ENCODE measurements at regions not wholly inside any gene's neighbourhood (a gene's known extent, or its start where the extent isn't known, plus 50 kb on each side); places are given as distances from the start of the nearest gene placed in this dataset.

- no peaks in the 10 kb centered on the region for H3K36me3 ChIP-seq (ENCODE audit: insufficient read depth, low read length)
- H3K27me3 ChIP-seq (ENCODE audit: insufficient read depth, low read length), result peaks cover 2% of the 10 kb centered on the region
- no peaks in the 10 kb centered on the region for H3K9me3 ChIP-seq (ENCODE audit: low read length)
- no peak overlapping the region for H3K4me3 ChIP-seq (ENCODE audit: low read length)
- no peaks in the 10 kb centered on the region for H3K4me1 ChIP-seq (ENCODE audit: insufficient read depth, low read length)
- H2AFZ ChIP-seq (ENCODE audit: low read depth, low read length), result no peak overlapping the region
These were observed 58.1 kb upstream of the ERG start for GRCh38 chr21:38556390-38556789.

DNA sequence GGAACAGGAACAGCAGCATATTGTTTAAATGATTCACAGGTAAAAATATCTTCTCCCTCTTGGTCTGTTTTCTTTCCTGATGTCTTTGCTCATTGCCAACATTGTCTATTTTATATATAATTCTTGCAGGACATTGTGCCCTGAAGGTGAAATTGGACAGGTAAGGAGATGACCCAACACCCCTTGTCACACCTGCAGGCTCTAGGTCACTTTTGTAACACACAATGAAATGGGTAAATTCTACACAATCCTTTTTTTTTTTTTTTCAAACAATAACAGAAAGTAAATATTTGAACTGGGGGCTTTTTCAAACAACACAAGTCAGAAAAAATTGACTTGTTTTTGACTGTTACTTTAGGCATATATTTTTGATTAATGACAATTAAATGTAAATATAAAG is 62.9 kb upstream of the ERG start:
- H3K4me1 ChIP-seq (ENCODE audit: insufficient read depth, low read length), result no peaks in the 10 kb centered on the region
- peaks cover 2% of the 10 kb centered on the region for H3K27me3 ChIP-seq (ENCODE audit: insufficient read depth, low read length)

DNA sequence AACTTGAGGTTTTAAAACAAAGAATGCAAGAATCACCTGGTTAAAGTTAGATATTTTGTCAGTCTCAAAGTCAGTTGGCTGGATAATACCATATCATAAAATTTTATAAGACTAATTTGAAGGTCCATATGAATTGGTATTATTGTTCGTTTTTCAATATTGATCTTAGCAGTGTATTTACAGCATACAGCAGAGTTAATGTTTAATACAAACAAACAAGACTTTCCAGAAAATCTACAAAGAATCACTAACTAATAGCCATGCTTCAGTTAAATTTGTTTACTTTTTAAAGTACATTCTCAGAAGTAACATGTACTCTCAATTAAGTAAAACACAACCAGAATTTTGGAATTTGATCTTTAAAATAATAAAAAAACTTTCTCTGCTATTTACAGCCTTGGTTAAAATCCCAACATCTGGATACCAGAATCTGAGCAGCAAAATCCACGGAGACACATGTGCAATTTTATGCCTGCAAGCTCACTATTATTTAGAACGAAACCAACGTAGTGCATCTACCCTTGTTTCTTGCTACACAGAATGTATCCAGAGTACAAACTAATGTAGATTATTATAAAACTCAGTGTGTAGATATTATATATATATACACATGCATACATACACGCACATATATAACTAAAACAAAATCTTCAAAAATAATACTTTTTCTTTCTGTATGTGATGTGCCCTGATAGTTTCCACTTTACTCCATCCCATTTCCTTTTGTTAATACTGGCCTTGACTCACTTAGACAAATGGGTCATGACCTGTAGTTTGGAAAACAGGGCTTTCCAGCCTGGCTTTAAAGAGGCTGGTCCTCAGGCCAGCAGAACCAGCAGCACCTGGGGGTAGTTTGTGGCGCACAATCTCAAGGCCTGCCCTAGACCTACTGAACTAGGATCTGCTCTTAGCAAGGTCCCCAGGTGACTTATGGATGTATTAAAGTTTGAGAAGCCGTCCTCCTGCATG is 63.6 kb upstream of the ERG start:
- H3K9me3 ChIP-seq (ENCODE audit: low read length), result no peaks in the 10 kb centered on the region
- H3K36me3 ChIP-seq (ENCODE audit: insufficient read depth, low read length), result no peaks in the 10 kb centered on the region
- no peak overlapping the region for H3K4me3 ChIP-seq (ENCODE audit: low read length)
- peaks cover 2% of the 10 kb centered on the region for H3K27me3 ChIP-seq (ENCODE audit: insufficient read depth, low read length)
- H2AFZ ChIP-seq (ENCODE audit: low read depth, low read length), result no peak overlapping the region
- H3K4me1 ChIP-seq (ENCODE audit: insufficient read depth, low read length), result no peaks in the 10 kb centered on the region

More for the DNA sequence above, 62.9 kb upstream of the ERG start:
- Histone ChIP-seq H3K4me3 (ENCODE audit: low read length) (no peak overlapping the region), H3K9me3 (ENCODE audit: low read length) (no peaks in the 10 kb centered on the region), H3K36me3 (ENCODE audit: insufficient read depth, low read length) (no peaks in the 10 kb centered on the region), H2AFZ (ENCODE audit: low read depth, low read length) (no peak overlapping the region)

DNA sequence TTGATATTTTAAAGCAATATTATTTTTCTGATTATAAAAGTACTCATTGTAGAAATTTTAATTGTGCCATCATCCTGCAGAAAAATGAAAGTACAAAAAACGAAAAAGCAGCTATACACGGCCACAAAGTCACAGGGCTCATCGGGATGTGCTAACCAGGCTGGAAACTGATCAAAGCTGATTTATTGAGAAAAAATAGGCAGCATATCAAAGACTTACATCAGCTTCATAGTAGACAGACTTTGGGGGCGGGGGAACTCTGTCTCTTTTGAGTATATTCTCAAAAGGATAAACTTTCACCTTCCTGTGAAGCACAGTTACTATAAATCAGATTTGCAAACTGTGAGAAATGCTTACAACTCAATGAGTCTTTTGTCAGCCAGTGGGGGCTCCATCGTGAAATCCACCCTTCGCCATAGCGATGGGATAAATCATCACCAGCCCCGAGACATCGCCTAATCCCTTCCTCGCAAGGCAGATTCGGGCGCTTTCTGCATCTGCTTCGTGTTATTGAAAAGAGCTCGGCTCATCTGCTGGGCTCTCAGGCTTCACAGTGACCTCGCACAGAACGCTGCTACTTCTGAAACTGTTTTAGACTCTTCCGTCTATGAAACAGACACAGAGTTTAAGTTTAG is 69.2 kb upstream of the ERG start:
- Histone ChIP-seq H3K4me1 (ENCODE audit: insufficient read depth, low read length) (peaks cover 7% of the 10 kb centered on the region), H3K4me3 (ENCODE audit: low read length) (no peak overlapping the region), H3K9me3 (ENCODE audit: low read length) (no peaks in the 10 kb centered on the region), H2AFZ (ENCODE audit: low read depth, low read length) (no peak overlapping the region), H3K36me3 (ENCODE audit: insufficient read depth, low read length) (no peaks in the 10 kb centered on the region), H3K27me3 (ENCODE audit: insufficient read depth, low read length) (no peaks in the 10 kb centered on the region)

DNA sequence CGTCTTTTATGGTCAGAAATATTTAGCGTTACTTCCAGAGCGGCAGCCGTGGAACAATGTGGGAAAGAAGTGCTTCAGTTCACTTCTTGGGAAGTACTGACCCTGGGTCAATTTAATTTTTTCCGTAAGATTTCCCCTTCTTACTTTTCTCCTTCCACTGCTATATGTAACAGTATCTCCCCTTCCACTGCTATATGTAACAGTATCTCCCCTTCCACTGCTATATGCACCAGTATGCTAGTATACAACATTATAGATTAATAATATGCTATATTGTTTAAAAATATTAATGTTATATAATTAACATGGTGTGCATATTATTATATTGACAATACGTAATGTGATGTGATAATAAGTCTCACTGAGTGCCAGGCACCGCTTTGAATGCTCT is 69.7 kb upstream of the ERG start:
- Histone ChIP-seq H2AFZ (ENCODE audit: low read depth, low read length) (no peak overlapping the region), H3K4me3 (ENCODE audit: low read length) (no peak overlapping the region), H3K9me3 (ENCODE audit: low read length) (no peaks in the 10 kb centered on the region), H3K4me1 (ENCODE audit: insufficient read depth, low read length) (peaks cover 7% of the 10 kb centered on the region), H3K27me3 (ENCODE audit: insufficient read depth, low read length) (no peaks in the 10 kb centered on the region), H3K36me3 (ENCODE audit: insufficient read depth, low read length) (no peaks in the 10 kb centered on the region)

GRCh38 chr21:38569733-38570132 is 71.5 kb upstream of the ERG start:
- Histone ChIP-seq H3K9me3 (ENCODE audit: low read length) (no peaks in the 10 kb centered on the region), H3K4me1 (ENCODE audit: insufficient read depth, low read length) (peaks cover 7% of the 10 kb centered on the region), H2AFZ (ENCODE audit: low read depth, low read length) (no peak overlapping the region), H3K36me3 (ENCODE audit: insufficient read depth, low read length) (no peaks in the 10 kb centered on the region), H3K27me3 (ENCODE audit: insufficient read depth, low read length) (no peaks in the 10 kb centered on the region), H3K4me3 (ENCODE audit: low read length) (no peak overlapping the region)

DNA sequence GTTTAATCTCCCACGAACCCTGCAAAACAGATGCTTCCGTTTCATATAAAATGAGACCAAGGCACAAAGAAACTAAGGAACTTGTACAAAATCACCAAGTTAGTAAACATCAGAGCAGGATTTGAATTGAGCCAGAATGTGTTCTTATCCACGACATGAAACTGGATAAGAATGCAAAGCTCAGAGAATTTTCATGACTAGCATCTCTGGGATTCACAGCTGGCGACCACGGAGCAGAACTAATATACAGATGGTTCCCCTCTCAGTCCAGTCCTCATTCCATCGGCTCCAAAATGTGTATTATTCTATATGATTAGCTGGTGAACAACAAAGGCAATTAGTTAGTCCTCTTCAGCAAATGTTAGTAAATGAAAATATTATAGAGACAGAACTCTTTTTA is 72.3 kb upstream of the ERG start:
- H3K4me1 ChIP-seq (ENCODE audit: insufficient read depth, low read length), result peaks cover 7% of the 10 kb centered on the region
- H3K4me3 ChIP-seq (ENCODE audit: low read length), result no peak overlapping the region
- no peak overlapping the region for H2AFZ ChIP-seq (ENCODE audit: low read depth, low read length)
- no peaks in the 10 kb centered on the region for H3K9me3 ChIP-seq (ENCODE audit: low read length)
- no peaks in the 10 kb centered on the region for H3K36me3 ChIP-seq (ENCODE audit: insufficient read depth, low read length)
- peaks cover 2% of the 10 kb centered on the region for H3K27me3 ChIP-seq (ENCODE audit: insufficient read depth, low read length)

- H3K4me1 ChIP-seq (ENCODE audit: insufficient read depth, low read length), result no peaks in the 10 kb centered on the region
- no peaks in the 10 kb centered on the region for H3K36me3 ChIP-seq (ENCODE audit: insufficient read depth, low read length)
- H3K4me3 ChIP-seq (ENCODE audit: low read length), result no peak overlapping the region
- H3K9me3 ChIP-seq (ENCODE audit: low read length), result no peaks in the 10 kb centered on the region
- no peak overlapping the region for H2AFZ ChIP-seq (ENCODE audit: low read depth, low read length)
- peaks cover 2% of the 10 kb centered on the region for H3K27me3 ChIP-seq (ENCODE audit: insufficient read depth, low read length)
These were observed 76.8 kb upstream of the ERG start for GRCh38 chr21:38574895-38575575.

DNA sequence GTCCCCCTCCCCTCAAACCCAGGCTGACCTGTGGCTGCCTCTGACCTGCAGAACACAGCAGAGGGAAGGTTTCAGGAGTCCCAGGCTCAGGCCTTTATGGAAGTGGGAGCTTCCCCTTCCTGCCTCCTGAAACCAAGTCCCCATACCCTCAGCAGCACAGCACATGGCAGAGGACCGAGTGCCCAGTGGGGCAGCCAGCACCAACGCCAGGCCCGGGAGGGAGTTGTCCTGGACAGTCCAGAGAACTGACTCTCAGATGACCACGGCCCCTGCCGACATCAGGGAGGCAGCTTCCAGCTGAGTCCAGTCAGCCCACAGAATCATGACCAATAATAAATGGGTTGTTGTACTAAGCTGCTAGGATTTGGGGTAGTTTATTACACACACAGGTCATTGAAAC is 79.6 kb upstream of the ERG start:
- Histone ChIP-seq H3K4me3 (ENCODE audit: low read length) (no peak overlapping the region), H2AFZ (ENCODE audit: low read depth, low read length) (no peak overlapping the region), H3K36me3 (ENCODE audit: insufficient read depth, low read length) (no peaks in the 10 kb centered on the region), H3K27me3 (ENCODE audit: insufficient read depth, low read length) (peaks cover 2% of the 10 kb centered on the region), H3K9me3 (ENCODE audit: low read length) (no peaks in the 10 kb centered on the region), H3K4me1 (ENCODE audit: insufficient read depth, low read length) (no peaks in the 10 kb centered on the region)

- Histone ChIP-seq H3K27me3 (ENCODE audit: insufficient read depth, low read length) (no peaks in the 10 kb centered on the region), H3K36me3 (ENCODE audit: insufficient read depth, low read length) (no peaks in the 10 kb centered on the region), H3K4me3 (ENCODE audit: low read length) (no peak overlapping the region), H3K4me1 (ENCODE audit: insufficient read depth, low read length) (no peaks in the 10 kb centered on the region), H3K9me3 (ENCODE audit: low read length) (no peaks in the 10 kb centered on the region), H2AFZ (ENCODE audit: low read depth, low read length) (no peak overlapping the region)
These were observed 92.4 kb upstream of the ERG start for GRCh38 chr21:38590449-38591217.

DNA sequence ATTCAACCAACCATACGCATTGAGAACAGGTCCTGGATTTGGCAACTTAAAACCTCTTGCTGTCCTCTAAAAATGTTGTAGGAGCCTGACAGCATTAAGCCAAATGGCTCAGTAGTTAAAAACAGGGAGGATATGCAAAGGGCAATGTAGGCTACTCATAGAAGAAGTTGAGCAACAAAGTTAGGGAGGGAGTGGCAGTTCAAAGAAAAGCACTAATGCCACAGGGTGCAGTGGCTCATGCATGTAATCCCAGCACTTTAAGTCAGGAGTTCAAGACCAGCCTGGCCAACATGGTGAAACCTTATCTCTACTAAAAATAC is 92.9 kb upstream of the ERG start:
- Histone ChIP-seq H3K4me1 (ENCODE audit: insufficient read depth, low read length) (no peaks in the 10 kb centered on the region), H3K4me3 (ENCODE audit: low read length) (no peak overlapping the region), H3K9me3 (ENCODE audit: low read length) (no peaks in the 10 kb centered on the region), H3K36me3 (ENCODE audit: insufficient read depth, low read length) (no peaks in the 10 kb centered on the region), H2AFZ (ENCODE audit: low read depth, low read length) (no peak overlapping the region), H3K27me3 (ENCODE audit: insufficient read depth, low read length) (no peaks in the 10 kb centered on the region)

DNA sequence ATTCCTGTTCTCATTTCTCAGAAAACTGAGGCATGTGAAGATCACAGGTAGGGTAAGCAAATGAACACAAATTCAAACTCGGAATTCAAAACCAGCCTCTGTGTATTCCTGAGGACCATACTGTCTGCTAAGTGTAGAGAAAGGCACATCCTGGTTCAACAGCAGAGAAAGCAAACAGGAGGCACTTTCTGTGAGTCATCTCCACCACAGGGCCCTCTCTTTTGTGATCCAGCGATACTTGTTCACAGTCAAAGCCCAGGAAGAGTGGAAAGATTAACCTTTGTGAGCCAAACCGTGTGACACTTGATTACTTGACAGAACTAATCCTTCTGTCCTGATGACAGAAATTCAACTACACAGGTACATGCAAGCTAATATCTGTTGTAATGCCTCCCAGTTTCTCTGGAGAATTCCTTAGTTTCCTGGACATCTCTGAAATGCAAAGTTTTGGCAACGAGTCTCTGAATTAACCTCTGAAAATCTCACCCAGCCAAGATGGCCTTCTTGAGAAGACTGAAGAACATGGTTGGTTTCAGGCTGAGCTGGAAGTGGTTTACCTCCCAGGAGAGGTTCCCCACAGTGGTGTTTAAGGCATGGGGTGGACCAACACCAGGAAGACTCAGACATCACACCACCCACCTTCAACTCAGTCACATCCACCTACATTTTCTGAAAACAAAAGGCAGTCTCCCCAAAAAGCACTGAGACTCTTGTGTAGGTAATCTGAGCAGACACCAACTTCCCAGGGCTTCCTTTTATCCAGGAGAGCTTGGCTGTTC is 98.2 kb upstream of the ERG start:
- H3K4me1 ChIP-seq (ENCODE audit: insufficient read depth, low read length), result no peaks in the 10 kb centered on the region
- H3K4me3 ChIP-seq (ENCODE audit: low read length), result no peak overlapping the region
- H3K36me3 ChIP-seq (ENCODE audit: insufficient read depth, low read length), result no peaks in the 10 kb centered on the region
- no peak overlapping the region for H2AFZ ChIP-seq (ENCODE audit: low read depth, low read length)
- H3K27me3 ChIP-seq (ENCODE audit: insufficient read depth, low read length), result no peaks in the 10 kb centered on the region
- H3K9me3 ChIP-seq (ENCODE audit: low read length), result no peaks in the 10 kb centered on the region

Data from neuron (in vitro differentiated cells).